DOHH2 (cell line): ENCODE measurements at regions not wholly inside any gene's neighbourhood (a gene's known extent, or its start where the extent isn't known, plus 50 kb on each side); places are given as distances from the start of the nearest gene placed in this dataset.

Experiments used
- EZH2phosphoT487 ChIP-seq: fragments of 200-600 bp; sonication (generic); IDR thresholded peaks from 2 replicates; pipeline ENCODE4 v1.6.1; 2017; ENCODE audit warnings: borderline replicate concordance, mild to moderate bottlenecking, antibody characterized with exemption, low read length, moderate library complexity, mixed read lengths
- TF ChIP-seq, protein P1 (sequence below): fragments of 200-600 bp; sonication (generic); IDR thresholded peaks from one replicate; pipeline ENCODE4 v1.5.1; 2014; ENCODE audit warnings: antibody characterized with exemption, mild to moderate bottlenecking, low read depth, low read length; ENCODE audit not compliant: poor library complexity, severe bottlenecking

DNA sequence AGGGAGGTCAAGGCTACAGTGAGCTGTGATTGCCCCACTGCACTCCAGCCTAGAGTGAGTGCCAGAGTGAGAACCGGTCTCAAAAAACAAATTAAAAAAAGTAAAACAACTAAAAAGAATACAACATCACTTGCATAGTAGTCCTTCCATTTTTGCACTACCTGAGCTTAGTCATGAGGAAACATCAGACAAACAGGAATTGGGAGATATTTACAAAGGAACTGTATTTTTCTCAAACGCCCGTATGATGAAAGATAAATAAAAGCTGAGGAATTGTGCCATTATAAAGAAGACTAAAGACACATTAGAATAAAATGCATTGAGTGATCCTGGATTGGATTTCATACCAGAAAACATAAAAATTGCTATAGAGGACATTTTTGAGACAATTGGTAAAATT lies 50.0 kb upstream of the ATP8B1 start:
- TF ChIP-seq, protein P1, sequence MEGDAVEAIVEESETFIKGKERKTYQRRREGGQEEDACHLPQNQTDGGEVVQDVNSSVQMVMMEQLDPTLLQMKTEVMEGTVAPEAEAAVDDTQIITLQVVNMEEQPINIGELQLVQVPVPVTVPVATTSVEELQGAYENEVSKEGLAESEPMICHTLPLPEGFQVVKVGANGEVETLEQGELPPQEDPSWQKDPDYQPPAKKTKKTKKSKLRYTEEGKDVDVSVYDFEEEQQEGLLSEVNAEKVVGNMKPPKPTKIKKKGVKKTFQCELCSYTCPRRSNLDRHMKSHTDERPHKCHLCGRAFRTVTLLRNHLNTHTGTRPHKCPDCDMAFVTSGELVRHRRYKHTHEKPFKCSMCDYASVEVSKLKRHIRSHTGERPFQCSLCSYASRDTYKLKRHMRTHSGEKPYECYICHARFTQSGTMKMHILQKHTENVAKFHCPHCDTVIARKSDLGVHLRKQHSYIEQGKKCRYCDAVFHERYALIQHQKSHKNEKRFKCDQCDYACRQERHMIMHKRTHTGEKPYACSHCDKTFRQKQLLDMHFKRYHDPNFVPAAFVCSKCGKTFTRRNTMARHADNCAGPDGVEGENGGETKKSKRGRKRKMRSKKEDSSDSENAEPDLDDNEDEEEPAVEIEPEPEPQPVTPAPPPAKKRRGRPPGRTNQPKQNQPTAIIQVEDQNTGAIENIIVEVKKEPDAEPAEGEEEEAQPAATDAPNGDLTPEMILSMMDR, result no peak
- TF ChIP-seq EZH2phosphoT487, result no peak
